Coronary artery (tissue), 2 donors: ENCODE measurements at regions not wholly inside any gene's neighbourhood (a gene's known extent, or its start where the extent isn't known, plus 50 kb on each side); places are given as distances from the start of the nearest gene placed in this dataset.

Source experiments
- DNase-seq: peaks from one replicate; pipeline ENCODE4 v3.0.0-alpha.2; 2017; ENCODE audit warnings: low spot score
- H3K27ac ChIP-seq, 2 donors: fragments of 200-600 bp; sonication (generic); one replicate each; pipeline ENCODE4 v1.5.1; 2016 to 2019
- H3K4me3 ChIP-seq: fragments of 200-600 bp; sonication (generic); 2 replicates; pipeline ENCODE4 v1.5.1; 2016; ENCODE audit warnings: mild to moderate bottlenecking, moderate library complexity
- CTCF ChIP-seq: fragments of 200-600 bp; sonication (generic); IDR thresholded peaks from one replicate; pipeline ENCODE4 v1.5.1; 2019; ENCODE audit warnings: antibody characterized with exemption

DNA sequence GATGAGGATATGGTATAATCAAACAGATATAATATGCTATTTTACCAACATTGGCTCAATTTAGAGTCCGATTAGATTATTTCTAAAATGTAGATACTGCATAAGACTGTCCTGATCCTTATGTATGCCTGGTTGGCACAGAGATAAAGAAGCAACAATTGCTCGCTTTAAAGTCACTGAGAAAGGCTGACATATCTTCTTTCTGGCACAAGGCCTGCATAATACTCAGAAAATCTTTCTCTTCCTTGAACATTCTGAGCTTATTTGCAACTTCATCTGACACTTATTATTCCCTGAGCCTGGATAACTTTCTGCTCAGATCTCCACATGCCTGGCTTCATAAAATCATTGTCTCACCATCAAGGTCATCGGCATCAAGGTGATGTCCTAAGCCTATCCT is 219.3 kb upstream of the CDH9 start:
- no peak for DNase-seq
- no peak for TF ChIP-seq CTCF
- H3K4me3 ChIP-seq, result no peak overlapping the region
- no peak overlapping the region for H3K27ac ChIP-seq

DNA sequence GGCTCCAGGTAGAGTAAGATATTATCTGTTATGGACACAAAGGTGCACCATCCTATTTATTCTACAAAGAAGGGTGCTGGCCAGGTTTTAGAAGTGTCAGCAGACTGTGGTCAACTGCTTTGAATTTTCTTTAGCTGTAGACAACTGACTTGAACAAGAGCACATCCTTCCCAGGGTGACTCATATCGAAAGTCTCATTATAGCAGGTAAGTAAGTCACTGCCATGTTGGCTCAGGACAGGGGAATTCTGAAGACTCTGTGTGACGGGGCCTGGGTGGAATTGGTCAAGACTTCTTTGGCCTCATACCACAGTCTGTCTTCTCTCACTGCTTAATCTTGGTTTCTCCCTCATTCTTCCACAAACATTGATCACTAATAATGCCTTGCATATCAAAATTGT is 214.5 kb upstream of the CDH9 start:
- DNase-seq, result no peak
- Histone ChIP-seq H3K4me3 (no peak overlapping the region), H3K27ac (no peak overlapping the region)
- TF ChIP-seq CTCF, result no peak

- no peak for TF ChIP-seq CTCF
- H3K4me3 ChIP-seq, result no peak overlapping the region
- no peak overlapping the region for H3K27ac ChIP-seq
- no peak for DNase-seq
Measured at GRCh38 chr5:27242258-27242626, 203.9 kb upstream of the CDH9 start.

GRCh38 chr5:27241564-27242257 is 203.3 kb upstream of the CDH9 start:
- Histone ChIP-seq H3K27ac (no peak overlapping the region), H3K4me3 (no peak overlapping the region)
- no peak for TF ChIP-seq CTCF
- no peak for DNase-seq

DNA sequence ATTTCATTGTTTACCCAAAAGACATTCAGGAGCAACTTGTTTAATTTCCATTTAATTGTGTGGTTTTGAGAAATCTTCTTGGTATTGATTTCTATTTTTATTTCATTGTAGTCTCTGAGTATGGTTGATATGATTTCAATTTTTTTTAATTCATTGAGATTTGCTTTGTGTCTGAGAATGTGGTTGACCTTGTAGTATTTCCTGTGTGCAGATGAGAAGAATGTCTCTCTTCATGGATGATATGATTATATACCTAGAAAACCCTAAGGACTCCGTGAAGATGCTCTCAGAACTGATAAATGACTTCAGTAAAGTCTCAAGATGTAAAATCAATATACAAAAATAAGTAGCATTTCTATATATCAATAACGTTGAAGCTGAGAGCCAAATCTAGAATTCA is 202.4 kb upstream of the CDH9 start:
- no peak for DNase-seq
- H3K4me3 ChIP-seq, result no peak overlapping the region
- H3K27ac ChIP-seq, result no peak overlapping the region
- no peak for TF ChIP-seq CTCF

- DNase-seq, result no peak
- TF ChIP-seq CTCF, result no peak
- Histone ChIP-seq H3K27ac (no peak overlapping the region), H3K4me3 (no peak overlapping the region)
Measured at GRCh38 chr5:27234916-27235315, 196.5 kb upstream of the CDH9 start.

DNA sequence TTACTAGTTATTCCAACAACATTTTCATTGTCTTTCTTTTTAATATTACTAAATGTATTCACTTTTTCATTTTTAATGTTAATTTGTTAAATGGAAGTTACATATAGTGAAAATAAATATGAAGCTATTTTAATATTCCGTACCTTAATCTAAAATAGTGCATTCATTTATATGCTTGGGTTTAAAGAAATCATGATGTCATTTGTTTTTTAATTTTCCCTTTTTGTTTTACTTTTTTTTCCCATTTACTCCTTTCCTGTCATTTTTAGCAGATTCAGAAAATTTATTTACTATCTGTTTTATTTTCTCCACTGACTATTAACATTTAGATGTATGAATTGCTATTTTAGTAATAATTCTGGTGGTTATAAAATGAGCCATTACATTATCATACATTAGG is 183.0 kb upstream of the CDH9 start:
- no peak for TF ChIP-seq CTCF
- Histone ChIP-seq H3K4me3 (no peak overlapping the region), H3K27ac (no peak overlapping the region)
- DNase-seq, result no peak
